GM12878 (cell line): ENCODE measurements at regions not wholly inside any gene's neighbourhood (a gene's known extent, or its start where the extent isn't known, plus 50 kb on each side); places are given as distances from the start of the nearest gene placed in this dataset.

Experiments used
- ATAC-seq: fragments of 200-7000 bp; cut with Tn5 transposase; 3 replicates; pipeline ENCODE4 v1.9.1; 2020; ENCODE audit warnings: mild to moderate bottlenecking, moderate library complexity
- BruUV-seq: library from RNA; stranded (reverse); fragments of 400-500 nt; replicated peaks from 2 replicates; lab custom pipeline; 2021; lab: Mats Ljungman, UMichigan
- CTCF ChIA-PET: fragments of 300-600 bp; sonication (Branson Sonifier 250); formaldehyde crosslinking; extraction: SDS; loops from one replicate; lab custom pipeline; 2021; ENCODE audit warnings: inconsistent platforms; lab: Yijun Ruan, JAX
- POLR2A ChIA-PET: fragments of 350-600 bp; formaldehyde crosslinking; extraction: SDS; loops from one replicate; lab custom pipeline; 2021; ENCODE audit warnings: inconsistent platforms; lab: Charles Lee
- RAD21 ChIA-PET: fragments of 300-600 bp; sonication (Branson Sonifier 250); formaldehyde crosslinking; loops from one replicate; lab custom pipeline; 2023; ENCODE audit warnings: antibody characterized with exemption; ENCODE audit not compliant: unreplicated experiment; lab: Charles Lee
- SMC1A ChIA-PET: fragments of 300-600 bp; sonication (Branson Sonifier 250); formaldehyde crosslinking; loops from one replicate; lab custom pipeline; 2023; ENCODE audit not compliant: unreplicated experiment, uncharacterized antibody; lab: Charles Lee
- DNase-seq: peaks from one replicate; pipeline ENCODE4 v3.0.0-alpha.2; 2011; ENCODE audit warnings: low read depth, low spot score
- FAIRE-seq: peaks from 3 replicates; lab custom pipeline; 2011; peaks lifted over from hg19 to GRCh38; lab: Jason Lieb, UNC
- H2AFZ ChIP-seq: 2 replicates; pipeline ENCODE4 v1.6.0; 2011; ENCODE audit warnings: low read depth, low read length, control low read depth; ENCODE audit not compliant: control insufficient read depth
- H3K27ac ChIP-seq: 2 replicates; pipeline ENCODE4 v1.5.1; 2011; ENCODE audit warnings: control low read depth; ENCODE audit not compliant: control insufficient read depth, insufficient read depth
- H3K27me3 ChIP-seq, 2 experiments: replicated peaks in 1 of 2; 2 replicates each; pipeline versions ENCODE4 v1.6.0 to v1.6.1; 2011; ENCODE audit warnings: low read length in 1 of 2; ENCODE audit not compliant: control insufficient read depth in 2 of 2, insufficient read depth in 2 of 2
- H3K36me3 ChIP-seq, 2 experiments: 2 replicates each; pipeline ENCODE4 v1.5.1; 2011; ENCODE audit warnings: low read length in 1 of 2; ENCODE audit not compliant: control insufficient read depth in 2 of 2, insufficient read depth in 2 of 2
- H3K4me1 ChIP-seq: 2 replicates; pipeline ENCODE4 v1.6.1; 2011; ENCODE audit warnings: mild to moderate bottlenecking, low read length, moderate library complexity, mixed read lengths; ENCODE audit not compliant: control insufficient read depth, insufficient read depth
- H3K4me2 ChIP-seq: 2 replicates; pipeline ENCODE4 v1.6.0; 2011; ENCODE audit warnings: control low read depth; ENCODE audit not compliant: control insufficient read depth, insufficient read depth
- H3K4me3 ChIP-seq: fragments of 200-600 bp; sonication (generic); 2 replicates; pipeline ENCODE4 v1.5.1; 2016
- H3K79me2 ChIP-seq: 2 replicates; pipeline ENCODE4 v1.6.0; 2011; ENCODE audit warnings: low read length; ENCODE audit not compliant: control insufficient read depth, insufficient read depth
- H3K9ac ChIP-seq: 2 replicates; pipeline ENCODE4 v1.8.0; 2011; ENCODE audit warnings: low read length, control low read depth, mixed read lengths; ENCODE audit not compliant: control insufficient read depth, insufficient read depth
- H3K9me3 ChIP-seq: replicated peaks from 3 replicates; pipeline ENCODE4 v1.5.1; 2011; ENCODE audit warnings: mild to moderate bottlenecking, low read length; ENCODE audit not compliant: control insufficient read depth, insufficient read depth
- H4K20me1 ChIP-seq: 2 replicates; pipeline ENCODE4 v1.6.0; 2011; ENCODE audit not compliant: control insufficient read depth, insufficient read depth
- ATF2 ChIP-seq: IDR thresholded peaks from 2 replicates; pipeline ENCODE4 v1.6.1; 2012; ENCODE audit warnings: low read length, inconsistent platforms
- BACH1 ChIP-seq: fragments of 450-650 bp; IDR thresholded peaks from 2 replicates; pipeline ENCODE4 v1.6.1; 2017; ENCODE audit warnings: mild to moderate bottlenecking, borderline replicate concordance
- BCL3 ChIP-seq: IDR thresholded peaks from 2 replicates; pipeline ENCODE4 v1.6.1; 2011; ENCODE audit warnings: borderline replicate concordance, low read depth, mild to moderate bottlenecking, moderate library complexity, low read length; ENCODE audit not compliant: insufficient read depth, poor library complexity, severe bottlenecking
- CBFB ChIP-seq: IDR thresholded peaks from 2 replicates; pipeline ENCODE4 v1.6.1; 2016; ENCODE audit warnings: antibody characterized with exemption, low read depth
- CBX3 ChIP-seq: fragments of 200-600 bp; sonication (generic); IDR thresholded peaks from 2 replicates; pipeline ENCODE4 v1.6.1; 2016; ENCODE audit warnings: low read depth, borderline replicate concordance
- CEBPB ChIP-seq, 2 experiments: fragments of 150-350 bp in 1 of 2; IDR thresholded peaks; 2 replicates each; pipeline ENCODE4 v1.6.1; 2012 to 2014; ENCODE audit warnings: low read depth in 2 of 2, low read length in 2 of 2, borderline replicate concordance in 1 of 2, inconsistent platforms in 1 of 2
- CHD4 ChIP-seq: fragments of 200-600 bp; sonication (generic); IDR thresholded peaks from 2 replicates; pipeline ENCODE4 v1.6.1; 2016; ENCODE audit warnings: mild to moderate bottlenecking
- EGR1 ChIP-seq, 2 experiments: IDR thresholded peaks; 1 replicate in 1 of 2; 2 replicates in 1 of 2; pipeline ENCODE4 v1.6.1; 2011 to 2012; ENCODE audit warnings: low read depth in 2 of 2, low read length in 2 of 2, borderline replicate concordance in 1 of 2, mild to moderate bottlenecking in 1 of 2, moderate library complexity in 1 of 2
- ELK1 ChIP-seq: IDR thresholded peaks from 2 replicates; pipeline ENCODE4 v1.6.1; 2012; ENCODE audit warnings: low read depth, low read length, improper control_type of control experiment
- HDAC2 ChIP-seq: fragments of 200-600 bp; sonication (generic); IDR thresholded peaks from 2 replicates; pipeline ENCODE4 v1.6.1; 2017
- MTA3 ChIP-seq: IDR thresholded peaks from 2 replicates; pipeline ENCODE4 v1.6.1; 2012; ENCODE audit warnings: low read length, inconsistent platforms, borderline replicate concordance
- MYB ChIP-seq: fragments of 150-350 bp; IDR thresholded peaks from 2 replicates; pipeline ENCODE4 v1.6.1; 2014; ENCODE audit warnings: mild to moderate bottlenecking, low read depth, low read length, borderline replicate concordance
- NFIC ChIP-seq: IDR thresholded peaks from 2 replicates; pipeline ENCODE4 v1.6.1; 2012; ENCODE audit warnings: low read depth, mild to moderate bottlenecking, inconsistent platforms, low read length, moderate library complexity
- NFYA ChIP-seq: IDR thresholded peaks from 2 replicates; pipeline ENCODE4 v1.6.1; 2011; ENCODE audit warnings: low read depth, mild to moderate bottlenecking, low read length, improper control_type of control experiment, borderline replicate concordance
- PML ChIP-seq: IDR thresholded peaks from 2 replicates; pipeline ENCODE4 v1.6.1; 2012; ENCODE audit warnings: low read length, inconsistent platforms
- POLR2A ChIP-seq: IDR thresholded peaks from 2 replicates; pipeline ENCODE4 v1.6.1; 2011; ENCODE audit warnings: low read depth, mild to moderate bottlenecking, low read length
- POLR2AphosphoS5 ChIP-seq: IDR thresholded peaks from 2 replicates; pipeline ENCODE4 v1.6.1; 2011; ENCODE audit warnings: mild to moderate bottlenecking, low read length, inconsistent platforms
- SIN3A ChIP-seq: IDR thresholded peaks from 2 replicates; pipeline ENCODE4 v1.6.1; 2012; ENCODE audit warnings: low read depth, low read length, improper control_type of control experiment
- SMAD5 ChIP-seq: IDR thresholded peaks from 2 replicates; pipeline ENCODE4 v1.6.1; 2016; ENCODE audit warnings: antibody characterized with exemption, low read depth
- SPI1 ChIP-seq: IDR thresholded peaks from 2 replicates; pipeline ENCODE4 v1.6.1; 2011; ENCODE audit warnings: low read depth, mild to moderate bottlenecking, low read length, moderate library complexity, borderline replicate concordance; ENCODE audit not compliant: insufficient read depth
- TBL1XR1 ChIP-seq: IDR thresholded peaks from 2 replicates; pipeline ENCODE4 v1.6.1; 2012; ENCODE audit warnings: low read depth, low read length, improper control_type of control experiment
- ZBED1 ChIP-seq: IDR thresholded peaks from 2 replicates; pipeline ENCODE4 v1.6.1; 2016; ENCODE audit warnings: borderline replicate concordance
- WGBS: methylation state at CpG from one replicate; pipeline ENCODE4 v1.1.6; 2016; ENCODE audit warnings: low lambda C conversion rate; ENCODE audit not compliant: insufficient replicate concordance, insufficient coverage; ENCODE audit errors: missing lambda C conversion rate; 5-methylcytosine and 5-hydroxymethylcytosine counted together
- in situ Hi-C: fragments of 300-500 bp; cut with MboI; formaldehyde crosslinking; loops from 9 replicates; pipeline ENCODE4 v1.14.3; 2018; ENCODE audit warnings: mixed read lengths
- intact Hi-C: fragments of 100-400 bp; cut with micrococcal nuclease; formaldehyde crosslinking; loops from one replicate; pipeline ENCODE4 v1.14.2; 2022; ENCODE audit not compliant: unreplicated experiment

GRCh38 chr4:38323141-38323641, 340.8 kb upstream of the KLF3 start:
- CTCF ChIA-PET = interaction anchor here (1.4 to 6.1 kb wide), 4 partner anchors 143 to 352 kb away, joined by 4 to 111 read pairs (median 6); no protein-coding TSS in a partner anchor
- FAIRE-seq (no peak), DNase-seq (no peak), ATAC-seq (no peak)
- Histone ChIP-seq H3K4me1 (peaks cover 26% of the 10 kb centered on the region), H3K27ac (no peak overlapping the region), H4K20me1 (no peaks in the 10 kb centered on the region), H3K4me2 (no peak overlapping the region), H3K36me3 (no peaks in the 10 kb centered on the region), H2AFZ (no peak overlapping the region; the same call in 1 of the 2 replicates), H3K27me3 (no peaks in the 10 kb centered on the region), H3K9me3 (peaks cover 2% of the 10 kb centered on the region; the same call in 2 of the 3 replicates), H3K9ac (no peak overlapping the region), H3K79me2 (no peaks in the 10 kb centered on the region), H3K4me3 (no peak overlapping the region)
- intact Hi-C loops (no loop called here), in situ Hi-C loops (loop anchor here (25.0 kb wide), 1 partner anchor 539 kb away; the partner anchor contains the start of genes FAM114A1 and TLR6)
- 38% methylated on average over 4 of the region's 4 CpGs for WGBS
- no TSS peak for BruUV-seq
- POLR2A ChIA-PET = interaction anchor here (0.6 to 1.3 kb wide), 2 partner anchors 352 to 720 kb away, joined by 4 to 5 read pairs; no protein-coding TSS in a partner anchor
- RAD21 ChIA-PET = interaction anchor here (1.0 to 2.4 kb wide), 4 partner anchors 13 to 352 kb away, joined by 3 to 7 read pairs (median 3); no protein-coding TSS in a partner anchor
- SMC1A ChIA-PET = interaction anchor here (1.0 to 5.9 kb wide), 5 partner anchors 13 to 346 kb away, joined by 3 to 79 read pairs (median 4); no protein-coding TSS in a partner anchor
- no peak for TF ChIP-seq EGR1 (IDR thresholded peaks at IDR 0.05; ENCODE audit: borderline replicate concordance in 1 of 2, low read depth in 2 of 2, low read length in 2 of 2)
- peak; percentile 32; the same call in 1 of the 2 replicates for TF ChIP-seq NFIC
- peak; percentile 66; the same call in 1 of the 2 replicates for TF ChIP-seq CBFB
- TF ChIP-seq BACH1 = no peak
- TF ChIP-seq SPI1 = no peak
- no peak for TF ChIP-seq BCL3
- peak; percentile 91 for TF ChIP-seq ZBED1
- peak; percentile 68 for TF ChIP-seq POLR2A
- no peak for TF ChIP-seq CHD4
- no peak for TF ChIP-seq SIN3A
- peak; percentile 84 for TF ChIP-seq POLR2AphosphoS5
- TF ChIP-seq SMAD5 = peak; percentile 85; the same call in 1 of the 2 replicates
- no peak for TF ChIP-seq ELK1
- TF ChIP-seq PML = peak; percentile 98
- no peak for TF ChIP-seq MYB
- no peak for TF ChIP-seq NFYA
- no peak for TF ChIP-seq HDAC2
- no peak for TF ChIP-seq CEBPB (IDR thresholded peaks at IDR 0.05; ENCODE audit: borderline replicate concordance in 1 of 2, low read depth in 2 of 2, low read length in 2 of 2)
- TF ChIP-seq ATF2 = 0 out of 2 replicates have a peak, but pooled peaks have one; percentile 22
- no peak for TF ChIP-seq CBX3
- TF ChIP-seq TBL1XR1 = no peak
- TF ChIP-seq MTA3 = 0 out of 2 replicates have a peak, but pooled peaks have one; percentile 74
